H9 (cell line): ENCODE measurements at regions not wholly inside any gene's neighbourhood (a gene's known extent, or its start where the extent isn't known, plus 50 kb on each side); places are given as distances from the start of the nearest gene placed in this dataset.

Source experiments
- DNase-seq: peaks from one replicate; pipeline ENCODE4 v3.0.0-alpha.2; 2017
- H2AFZ ChIP-seq: one replicate; pipeline ENCODE4 v1.6.1; 2013; ENCODE audit warnings: mild to moderate bottlenecking, low read length, control low read depth, moderate library complexity
- H2AK5ac ChIP-seq: 2 replicates; pipeline ENCODE4 v1.6.1; 2013; ENCODE audit warnings: low read length, control low read depth, mixed read lengths; ENCODE audit not compliant: insufficient read length
- H2BK120ac ChIP-seq: one replicate; pipeline ENCODE4 v1.6.1; 2013; ENCODE audit warnings: low read depth, mild to moderate bottlenecking, low read length, control low read depth, inconsistent platforms; ENCODE audit not compliant: poor library complexity, severe bottlenecking
- H2BK12ac ChIP-seq: 2 replicates; pipeline ENCODE4 v1.6.1; 2013; ENCODE audit warnings: low read length, control low read depth, mixed read lengths, low read depth; ENCODE audit not compliant: insufficient read length
- H2BK15ac ChIP-seq: 2 replicates; pipeline ENCODE4 v1.6.1; 2013; ENCODE audit warnings: low read depth, low read length, control low read depth
- H2BK20ac ChIP-seq: one replicate; pipeline ENCODE4 v1.6.1; 2013; ENCODE audit warnings: low read depth, mild to moderate bottlenecking, low read length, control low read depth, inconsistent platforms; ENCODE audit not compliant: poor library complexity, severe bottlenecking
- H2BK5ac ChIP-seq: 2 replicates; pipeline ENCODE4 v1.6.1; 2013; ENCODE audit warnings: low read length, control low read depth, mixed read lengths; ENCODE audit not compliant: insufficient read length
- H3K14ac ChIP-seq: 2 replicates; pipeline ENCODE4 v1.6.1; 2013; ENCODE audit warnings: low read length, control low read depth; ENCODE audit not compliant: insufficient read depth
- H3K18ac ChIP-seq: 2 replicates; pipeline ENCODE4 v1.6.1; 2013; ENCODE audit warnings: low read depth, mild to moderate bottlenecking, mixed read lengths, low read length, control low read depth; ENCODE audit not compliant: insufficient read length
- H3K23ac ChIP-seq: 2 replicates; pipeline ENCODE4 v1.6.1; 2013; ENCODE audit warnings: low read length, control low read depth, mixed read lengths, low read depth; ENCODE audit not compliant: insufficient read length
- H3K23me2 ChIP-seq: 2 replicates; pipeline ENCODE4 v1.6.1; 2013; ENCODE audit warnings: low read depth, mild to moderate bottlenecking, mixed read lengths, low read length, control low read depth; ENCODE audit not compliant: insufficient read length, poor library complexity, severe bottlenecking
- H3K27ac ChIP-seq: 2 replicates; pipeline ENCODE4 v1.5.1; 2013; ENCODE audit warnings: low read length, control low read depth, mixed read lengths, low read depth; ENCODE audit not compliant: insufficient read length
- H3K27me3 ChIP-seq: 2 replicates; pipeline ENCODE4 v1.6.1; 2013; ENCODE audit warnings: low read length, control low read depth, inconsistent platforms; ENCODE audit not compliant: insufficient read depth
- H3K4ac ChIP-seq: 2 replicates; pipeline ENCODE4 v1.6.1; 2013; ENCODE audit warnings: low read depth, mild to moderate bottlenecking, control low read depth, inconsistent platforms, low read length, moderate library complexity
- H3K4me1 ChIP-seq: 2 replicates; pipeline ENCODE4 v1.6.1; 2013; ENCODE audit warnings: low read length, control low read depth, inconsistent platforms; ENCODE audit not compliant: insufficient read depth
- H3K4me2 ChIP-seq: 2 replicates; pipeline ENCODE4 v1.6.1; 2013; ENCODE audit warnings: low read length, control low read depth, mixed read lengths; ENCODE audit not compliant: insufficient read length, insufficient read depth
- H3K56ac ChIP-seq: 2 replicates; pipeline ENCODE4 v1.6.1; 2013; ENCODE audit warnings: low read depth, mild to moderate bottlenecking, mixed read lengths, low read length, control low read depth; ENCODE audit not compliant: insufficient read length
- H3K79me1 ChIP-seq: 2 replicates; pipeline ENCODE4 v1.6.1; 2013; ENCODE audit warnings: low read depth, mild to moderate bottlenecking, moderate library complexity, low read length, control low read depth, inconsistent platforms; ENCODE audit not compliant: insufficient read depth, poor library complexity, severe bottlenecking
- H3K79me2 ChIP-seq: 2 replicates; pipeline ENCODE4 v1.6.1; 2013; ENCODE audit warnings: low read length, control low read depth, inconsistent platforms; ENCODE audit not compliant: insufficient read depth
- H3K9ac ChIP-seq: 2 replicates; pipeline ENCODE4 v1.6.1; 2013; ENCODE audit warnings: low read length, control low read depth, mixed read lengths; ENCODE audit not compliant: insufficient read length; ENCODE audit errors: extremely low read depth
- H3K9me3 ChIP-seq: one replicate; pipeline ENCODE4 v1.6.1; 2013; ENCODE audit warnings: low read depth, low read length, inconsistent platforms; ENCODE audit not compliant: control insufficient read depth
- H3T11ph ChIP-seq: one replicate; pipeline ENCODE4 v1.6.1; 2013; ENCODE audit warnings: mild to moderate bottlenecking, low read length, control low read depth, inconsistent platforms
- H4K20me1 ChIP-seq: one replicate; pipeline ENCODE4 v1.6.1; 2013; ENCODE audit not compliant: control insufficient read depth, insufficient read length, insufficient read depth
- H4K5ac ChIP-seq: 2 replicates; pipeline ENCODE4 v1.6.1; 2013; ENCODE audit warnings: low read depth, mild to moderate bottlenecking, mixed read lengths, low read length, control low read depth; ENCODE audit not compliant: insufficient read length
- H4K8ac ChIP-seq: replicated peaks from 2 replicates; pipeline ENCODE4 v1.6.1; 2013; ENCODE audit warnings: low read length, control low read depth, mixed read lengths, low read depth; ENCODE audit not compliant: insufficient read length
- H4K91ac ChIP-seq: 2 replicates; pipeline ENCODE4 v1.6.1; 2013; ENCODE audit warnings: low read depth, mild to moderate bottlenecking, moderate library complexity, mixed read lengths, low read length, control low read depth; ENCODE audit not compliant: insufficient read length
- H3K27ac Mint-ChIP-seq, 3 experiments: 2 replicates in 2 of 3; 3 replicates in 1 of 3; pipeline ENCODE4 v1.8.0; 2020 to 2021; ENCODE audit warnings: mixed read lengths in 3 of 3, mild to moderate bottlenecking in 1 of 3, moderate library complexity in 1 of 3
- H3K27me3 Mint-ChIP-seq: 2 replicates; pipeline ENCODE4 v1.8.0; 2021; ENCODE audit warnings: low read depth, mild to moderate bottlenecking, moderate library complexity, mixed read lengths
- H3K36me3 Mint-ChIP-seq, 3 experiments: 2 replicates in 2 of 3; 3 replicates in 1 of 3; pipeline ENCODE4 v1.8.0; 2020 to 2021; ENCODE audit warnings: low read depth in 3 of 3, mixed read lengths in 3 of 3; ENCODE audit not compliant: insufficient read depth in 1 of 3
- H3K4me1 Mint-ChIP-seq, 2 experiments: 2 replicates each; pipeline ENCODE4 v1.8.0; 2020; ENCODE audit warnings: mixed read lengths in 2 of 2
- H3K4me3 Mint-ChIP-seq, 2 experiments: 2 replicates in 1 of 2; 3 replicates in 1 of 2; pipeline ENCODE4 v1.8.0; 2020 to 2021; ENCODE audit warnings: mild to moderate bottlenecking in 2 of 2, mixed read lengths in 2 of 2, moderate library complexity in 1 of 2
- H3K9me3 Mint-ChIP-seq, 2 experiments: 2 replicates in 1 of 2; 3 replicates in 1 of 2; pipeline ENCODE4 v1.8.0; 2020; ENCODE audit warnings: mild to moderate bottlenecking in 2 of 2, mixed read lengths in 2 of 2, moderate library complexity in 1 of 2
- WGBS: extraction: QIAGEN DNeasy Blood & Tissue Kit; methylation state at CpG from one replicate; pipeline ENCODE4 v1.1.7; 2013; ENCODE audit warnings: missing lambda C conversion rate, low lambda C conversion rate, mixed read lengths; ENCODE audit not compliant: insufficient read length; ENCODE audit errors: extremely low coverage; 5-methylcytosine and 5-hydroxymethylcytosine counted together
- TF ChIP-seq, protein P1 (sequence below): fragments of 200-600 bp; sonication (generic); conservative IDR thresholded peaks from 3 replicates; pipeline ENCODE4 v1.8.0; 2021; ENCODE audit warnings: antibody characterized with exemption, mild to moderate bottlenecking

DNA sequence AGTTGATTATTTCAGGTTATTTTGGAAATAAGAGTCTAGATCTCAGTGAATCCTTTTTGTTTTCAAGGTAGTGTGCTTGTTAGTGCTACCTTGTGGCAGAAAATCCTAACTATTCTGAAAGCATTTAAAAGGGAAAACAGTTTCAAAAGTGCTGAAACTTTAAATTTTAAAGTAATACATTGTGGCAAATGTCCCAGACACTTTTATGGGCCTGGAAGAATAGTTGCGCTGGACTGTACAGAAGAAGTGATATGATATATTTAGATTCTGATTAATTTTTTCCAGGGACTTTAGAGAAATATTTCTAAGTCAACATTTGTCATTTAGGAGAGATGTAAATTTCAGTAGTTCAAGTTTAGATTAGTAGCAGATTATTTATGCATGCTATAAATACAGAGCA is 96.7 kb upstream of the BMP5 start:
- H3K27ac ChIP-seq = no peak overlapping the region
- Mint-ChIP-seq H3K27me3 (no peaks in the 10 kb centered on the region), H3K4me3 (no peak overlapping the region), H3K9me3 (no peaks in the 10 kb centered on the region), H3K4me1 (no peaks in the 10 kb centered on the region), H3K27ac (no peak overlapping the region), H3K36me3 (no peaks in the 10 kb centered on the region)
- H3K79me1 ChIP-seq = no peaks in the 10 kb centered on the region
- H4K8ac ChIP-seq = no peak overlapping the region
- H4K91ac ChIP-seq = no peak overlapping the region
- no peak overlapping the region for H2BK15ac ChIP-seq
- no peak overlapping the region for H3T11ph ChIP-seq
- no peaks in the 10 kb centered on the region for H3K9me3 ChIP-seq
- no peaks in the 10 kb centered on the region for H4K20me1 ChIP-seq
- no peak overlapping the region for H2AK5ac ChIP-seq
- H3K56ac ChIP-seq = no peak overlapping the region
- no peak overlapping the region for H2BK120ac ChIP-seq
- no peaks in the 10 kb centered on the region for H3K4me1 ChIP-seq
- H3K23me2 ChIP-seq = no peaks in the 10 kb centered on the region
- TF ChIP-seq, protein P1, sequence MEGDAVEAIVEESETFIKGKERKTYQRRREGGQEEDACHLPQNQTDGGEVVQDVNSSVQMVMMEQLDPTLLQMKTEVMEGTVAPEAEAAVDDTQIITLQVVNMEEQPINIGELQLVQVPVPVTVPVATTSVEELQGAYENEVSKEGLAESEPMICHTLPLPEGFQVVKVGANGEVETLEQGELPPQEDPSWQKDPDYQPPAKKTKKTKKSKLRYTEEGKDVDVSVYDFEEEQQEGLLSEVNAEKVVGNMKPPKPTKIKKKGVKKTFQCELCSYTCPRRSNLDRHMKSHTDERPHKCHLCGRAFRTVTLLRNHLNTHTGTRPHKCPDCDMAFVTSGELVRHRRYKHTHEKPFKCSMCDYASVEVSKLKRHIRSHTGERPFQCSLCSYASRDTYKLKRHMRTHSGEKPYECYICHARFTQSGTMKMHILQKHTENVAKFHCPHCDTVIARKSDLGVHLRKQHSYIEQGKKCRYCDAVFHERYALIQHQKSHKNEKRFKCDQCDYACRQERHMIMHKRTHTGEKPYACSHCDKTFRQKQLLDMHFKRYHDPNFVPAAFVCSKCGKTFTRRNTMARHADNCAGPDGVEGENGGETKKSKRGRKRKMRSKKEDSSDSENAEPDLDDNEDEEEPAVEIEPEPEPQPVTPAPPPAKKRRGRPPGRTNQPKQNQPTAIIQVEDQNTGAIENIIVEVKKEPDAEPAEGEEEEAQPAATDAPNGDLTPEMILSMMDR = no peak
- H3K27me3 ChIP-seq = no peaks in the 10 kb centered on the region
- no peak overlapping the region for H3K23ac ChIP-seq
- no peak overlapping the region for H3K18ac ChIP-seq
- H2BK5ac ChIP-seq = no peak overlapping the region
- no CpG with 5 or more reads among the region's 1 CpG for WGBS
- no peak overlapping the region for H2BK12ac ChIP-seq
- no peak for DNase-seq
- no peak overlapping the region for H3K14ac ChIP-seq
- H2BK20ac ChIP-seq = no peak overlapping the region
- no peaks in the 10 kb centered on the region for H3K79me2 ChIP-seq
- H3K4ac ChIP-seq = no peak overlapping the region
- H3K4me2 ChIP-seq = no peak overlapping the region
- H4K5ac ChIP-seq = no peak overlapping the region
- no peak overlapping the region for H3K9ac ChIP-seq
- H2AFZ ChIP-seq = no peak overlapping the region
